ENCODE measurements at regions not wholly inside any gene's neighbourhood (a gene's known extent, or its start where the extent isn't known, plus 50 kb on each side); places are given as distances from the start of the nearest gene placed in this dataset.

GRCh38 chr1:25031601-25031965, 101.5 kb upstream of the RUNX3 start:
- TF ChIP-seq ARNTL (CRISPR knock-in tag; IDR thresholded peaks at IDR 0.05; ENCODE audit: borderline replicate concordance, low read depth) (no peak), ESRRG (CRISPR knock-in tag; IDR thresholded peaks at IDR 0.05) (no peak), ZNF70 (CRISPR knock-in tag; IDR thresholded peaks at IDR 0.05) (no peak), RARB (CRISPR knock-in tag; IDR thresholded peaks at IDR 0.05) (no peak), OSR1 (CRISPR knock-in tag; IDR thresholded peaks at IDR 0.05) (no peak), CREB5 (CRISPR knock-in tag; IDR thresholded peaks at IDR 0.05; ENCODE audit: low read depth) (no peak), ZC3H10 (CRISPR knock-in tag; IDR thresholded peaks at IDR 0.05) (no peak), PPARA (CRISPR knock-in tag; IDR thresholded peaks at IDR 0.05; ENCODE audit: borderline replicate concordance) (no peak), PATZ1 (CRISPR knock-in tag; IDR thresholded peaks at IDR 0.05; ENCODE audit: borderline replicate concordance) (no peak)
